ENCODE measurements at regions not wholly inside any gene's neighbourhood (a gene's known extent, or its start where the extent isn't known, plus 50 kb on each side); places are given as distances from the start of the nearest gene placed in this dataset.

GRCh38 chr4:30870513-30870912 lies 150.3 kb downstream of the PCDH7 start:
- TF ChIP-seq EZH2 (IDR thresholded peaks at IDR 0.05; ENCODE audit: low read length, unreplicated experiment) (no peak), CTCF (conservative IDR thresholded peaks at IDR 0.05; ENCODE audit: low read depth, low read length) (no peak), EZH2phosphoT487 (IDR thresholded peaks at IDR 0.05; ENCODE audit: borderline replicate concordance, low read length) (no peak)
